KMS-11 (cell line): ENCODE measurements at regions not wholly inside any gene's neighbourhood (a gene's known extent, or its start where the extent isn't known, plus 50 kb on each side); places are given as distances from the start of the nearest gene placed in this dataset.

Source experiments
- H2AFZ ChIP-seq: fragments of 200-600 bp; sonication (generic); 2 replicates; pipeline ENCODE4 v1.6.1; 2016; ENCODE audit warnings: antibody characterized with exemption, mixed run types, low read depth
- H3K27ac ChIP-seq: fragments of 200-600 bp; sonication (generic); 2 replicates; pipeline ENCODE4 v1.6.1; 2016; ENCODE audit warnings: mild to moderate bottlenecking, mixed run types
- H3K27me3 ChIP-seq: fragments of 200-600 bp; sonication (generic); 2 replicates; pipeline ENCODE4 v1.6.1; 2017; ENCODE audit warnings: mild to moderate bottlenecking, low read depth, mixed run types, moderate library complexity; ENCODE audit not compliant: insufficient read depth
- H3K36me3 ChIP-seq: fragments of 200-600 bp; sonication (generic); 2 replicates; pipeline ENCODE4 v1.6.1; 2017; ENCODE audit warnings: mild to moderate bottlenecking, mixed run types; ENCODE audit not compliant: insufficient read depth
- H3K4me1 ChIP-seq: fragments of 200-600 bp; sonication (generic); 2 replicates; pipeline ENCODE4 v1.6.1; 2016; ENCODE audit warnings: mild to moderate bottlenecking, low read depth, mixed run types; ENCODE audit not compliant: poor library complexity, severe bottlenecking
- H3K4me2 ChIP-seq: fragments of 200-600 bp; sonication (generic); 2 replicates; pipeline ENCODE4 v1.7.0; 2016; ENCODE audit warnings: mild to moderate bottlenecking, mixed run types
- H3K4me3 ChIP-seq: fragments of 200-600 bp; sonication (generic); IDR thresholded peaks from 2 replicates; pipeline ENCODE4 v1.6.1; 2017; ENCODE audit warnings: low read depth, low read length, mixed read lengths; ENCODE audit not compliant: insufficient read depth
- H3K79me2 ChIP-seq: fragments of 200-600 bp; sonication (generic); 2 replicates; pipeline ENCODE4 v1.6.1; 2016; ENCODE audit warnings: low read depth, mixed run types; ENCODE audit not compliant: insufficient read depth
- H3K9ac ChIP-seq: fragments of 200-600 bp; sonication (generic); 2 replicates; pipeline ENCODE4 v1.6.1; 2016; ENCODE audit warnings: mild to moderate bottlenecking, mixed run types
- H4K20me1 ChIP-seq: fragments of 200-600 bp; sonication (generic); 2 replicates; pipeline ENCODE4 v1.6.1; 2016; ENCODE audit warnings: mild to moderate bottlenecking, mixed run types; ENCODE audit not compliant: insufficient read depth
- TF ChIP-seq, protein P1 (sequence below): fragments of 200-600 bp; sonication (generic); conservative IDR thresholded peaks from 2 replicates; pipeline ENCODE4 v1.6.1; 2017; ENCODE audit warnings: low read depth, mild to moderate bottlenecking, antibody characterized with exemption, low read length, moderate library complexity, mixed read lengths

DNA sequence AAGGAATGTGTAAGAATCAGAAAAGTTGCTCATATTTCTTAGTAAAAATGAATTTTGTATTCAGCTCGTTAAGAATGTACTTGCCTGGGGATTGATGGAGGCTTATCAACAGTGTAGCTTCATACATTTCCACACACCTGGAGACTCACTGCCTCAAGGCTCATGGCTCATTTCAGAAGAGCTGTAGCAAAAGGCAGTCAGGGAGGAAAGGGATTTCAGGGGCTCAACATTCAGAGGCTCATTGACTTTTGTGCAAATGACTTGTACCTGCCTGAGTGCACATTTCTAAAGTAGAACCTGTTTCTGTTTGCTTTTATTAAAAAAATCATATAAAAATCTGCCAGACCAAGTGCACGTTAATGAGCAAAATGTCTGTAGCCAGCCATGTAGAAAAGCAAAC is 304.4 kb downstream of the KCNS3 start:
- TF ChIP-seq, protein P1, sequence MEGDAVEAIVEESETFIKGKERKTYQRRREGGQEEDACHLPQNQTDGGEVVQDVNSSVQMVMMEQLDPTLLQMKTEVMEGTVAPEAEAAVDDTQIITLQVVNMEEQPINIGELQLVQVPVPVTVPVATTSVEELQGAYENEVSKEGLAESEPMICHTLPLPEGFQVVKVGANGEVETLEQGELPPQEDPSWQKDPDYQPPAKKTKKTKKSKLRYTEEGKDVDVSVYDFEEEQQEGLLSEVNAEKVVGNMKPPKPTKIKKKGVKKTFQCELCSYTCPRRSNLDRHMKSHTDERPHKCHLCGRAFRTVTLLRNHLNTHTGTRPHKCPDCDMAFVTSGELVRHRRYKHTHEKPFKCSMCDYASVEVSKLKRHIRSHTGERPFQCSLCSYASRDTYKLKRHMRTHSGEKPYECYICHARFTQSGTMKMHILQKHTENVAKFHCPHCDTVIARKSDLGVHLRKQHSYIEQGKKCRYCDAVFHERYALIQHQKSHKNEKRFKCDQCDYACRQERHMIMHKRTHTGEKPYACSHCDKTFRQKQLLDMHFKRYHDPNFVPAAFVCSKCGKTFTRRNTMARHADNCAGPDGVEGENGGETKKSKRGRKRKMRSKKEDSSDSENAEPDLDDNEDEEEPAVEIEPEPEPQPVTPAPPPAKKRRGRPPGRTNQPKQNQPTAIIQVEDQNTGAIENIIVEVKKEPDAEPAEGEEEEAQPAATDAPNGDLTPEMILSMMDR: no peak

DNA sequence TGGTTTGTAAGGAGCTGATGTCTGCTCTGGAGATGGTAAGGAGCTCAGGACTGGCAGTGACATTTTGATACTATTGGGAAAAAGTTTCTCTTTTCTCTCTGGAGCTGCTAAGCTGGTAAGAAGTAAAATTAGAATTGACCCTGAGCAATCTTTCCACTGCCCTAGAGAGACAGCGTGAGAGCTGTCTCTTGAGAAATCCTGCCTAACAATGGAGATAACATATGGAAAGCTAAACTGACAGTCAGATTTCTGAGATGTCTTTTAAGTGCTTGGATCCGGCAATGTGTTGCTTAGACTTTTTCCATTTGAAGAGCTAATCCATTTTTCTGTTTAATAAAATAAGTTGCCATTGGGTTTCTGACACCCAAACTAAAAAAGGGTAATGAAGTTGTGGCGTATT is 302.4 kb downstream of the KCNS3 start:
- H3K4me3 ChIP-seq: no peak overlapping the region
- H3K36me3 ChIP-seq: no peaks in the 10 kb centered on the region
- H2AFZ ChIP-seq: no peak overlapping the region
- TF ChIP-seq, protein P1: no peak
- H3K27me3 ChIP-seq: no peaks in the 10 kb centered on the region
- H3K9ac ChIP-seq: no peak overlapping the region
- H3K4me2 ChIP-seq: no peak overlapping the region
- H3K4me1 ChIP-seq: no peaks in the 10 kb centered on the region
- H4K20me1 ChIP-seq: no peaks in the 10 kb centered on the region
- no peak overlapping the region for H3K27ac ChIP-seq
- H3K79me2 ChIP-seq: no peaks in the 10 kb centered on the region

More for the DNA sequence above, 304.4 kb downstream of the KCNS3 start:
- no peak overlapping the region for H2AFZ ChIP-seq
- no peaks in the 10 kb centered on the region for H3K79me2 ChIP-seq
- H3K9ac ChIP-seq: no peak overlapping the region
- H3K27me3 ChIP-seq: no peaks in the 10 kb centered on the region
- no peak overlapping the region for H3K4me2 ChIP-seq
- no peak overlapping the region for H3K27ac ChIP-seq
- H3K4me3 ChIP-seq: no peak overlapping the region
- H4K20me1 ChIP-seq: no peaks in the 10 kb centered on the region
- no peaks in the 10 kb centered on the region for H3K4me1 ChIP-seq
- no peaks in the 10 kb centered on the region for H3K36me3 ChIP-seq

DNA sequence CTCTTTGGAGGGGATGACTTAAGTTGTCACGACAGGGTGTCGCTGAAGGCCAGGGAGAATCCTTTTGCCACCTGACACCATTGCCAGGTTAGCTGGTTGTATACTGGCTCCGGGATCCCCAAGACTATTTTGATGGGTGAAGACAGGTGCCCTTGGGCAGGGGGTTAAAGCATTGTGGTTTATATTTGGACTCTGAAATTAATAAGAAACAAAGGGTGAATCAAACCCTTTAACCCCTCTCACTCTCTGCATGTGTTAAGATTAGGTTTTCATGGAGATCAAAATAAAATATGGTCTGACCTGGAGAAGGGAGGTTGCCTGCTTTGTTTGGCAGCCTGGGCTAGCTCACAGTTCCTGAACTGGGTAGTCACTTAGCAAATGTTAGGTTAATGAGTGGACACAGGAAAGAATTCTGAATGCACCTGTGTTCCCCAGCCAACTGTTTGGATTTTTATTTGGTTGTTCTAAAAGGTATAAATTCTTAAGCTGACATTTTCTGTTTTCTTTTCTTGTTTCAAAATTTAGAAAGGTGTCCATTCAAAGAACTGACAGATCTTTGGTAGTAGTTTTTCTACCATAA is 301.7 kb downstream of the KCNS3 start:
- Histone ChIP-seq H3K9ac (no peak overlapping the region), H3K27ac (no peak overlapping the region), H3K4me3 (no peak overlapping the region), H4K20me1 (no peaks in the 10 kb centered on the region), H3K4me2 (no peak overlapping the region), H3K27me3 (no peaks in the 10 kb centered on the region), H3K4me1 (no peaks in the 10 kb centered on the region), H2AFZ (no peak overlapping the region), H3K79me2 (no peaks in the 10 kb centered on the region), H3K36me3 (no peaks in the 10 kb centered on the region)
- TF ChIP-seq, protein P1: no peak

DNA sequence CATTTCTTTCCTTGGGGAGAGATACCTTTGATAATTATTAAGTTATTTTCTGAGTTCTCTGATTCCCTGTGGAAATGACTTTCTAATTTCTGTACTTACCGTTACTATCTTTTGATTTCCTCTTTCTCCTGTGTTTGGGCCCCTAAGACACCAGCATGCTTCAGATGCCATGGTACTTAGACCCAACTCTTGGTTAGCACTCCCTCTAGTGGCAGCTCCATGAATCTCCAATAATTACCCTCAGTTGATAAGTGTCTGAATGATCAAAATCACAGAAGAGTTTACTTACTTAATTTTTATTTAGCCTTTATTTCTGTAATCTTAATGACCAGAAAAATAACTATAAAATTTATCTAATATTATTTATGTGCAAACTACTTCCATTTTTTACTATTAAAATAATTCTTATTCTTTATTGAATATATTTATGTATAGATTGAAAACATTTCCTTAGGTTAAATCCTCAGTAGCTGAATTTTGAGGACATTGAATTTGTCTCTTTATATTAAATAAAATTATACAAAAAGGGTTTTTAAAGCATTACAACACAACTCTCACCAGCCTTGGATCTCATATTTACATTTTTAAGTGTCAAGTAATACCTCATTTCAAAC is 300.4 kb downstream of the KCNS3 start:
- Histone ChIP-seq H3K36me3 (no peaks in the 10 kb centered on the region), H3K4me3 (no peak overlapping the region), H3K27ac (no peak overlapping the region), H3K27me3 (no peaks in the 10 kb centered on the region), H3K4me1 (no peaks in the 10 kb centered on the region), H3K9ac (no peak overlapping the region), H3K4me2 (no peak overlapping the region), H3K79me2 (no peaks in the 10 kb centered on the region), H4K20me1 (no peaks in the 10 kb centered on the region), H2AFZ (no peak overlapping the region)
- TF ChIP-seq, protein P1: peak; percentile 52; the same call in 1 of the 2 replicates
